ENCODE measurements at regions not wholly inside any gene's neighbourhood (a gene's known extent, or its start where the extent isn't known, plus 50 kb on each side); places are given as distances from the start of the nearest gene placed in this dataset.

DNA sequence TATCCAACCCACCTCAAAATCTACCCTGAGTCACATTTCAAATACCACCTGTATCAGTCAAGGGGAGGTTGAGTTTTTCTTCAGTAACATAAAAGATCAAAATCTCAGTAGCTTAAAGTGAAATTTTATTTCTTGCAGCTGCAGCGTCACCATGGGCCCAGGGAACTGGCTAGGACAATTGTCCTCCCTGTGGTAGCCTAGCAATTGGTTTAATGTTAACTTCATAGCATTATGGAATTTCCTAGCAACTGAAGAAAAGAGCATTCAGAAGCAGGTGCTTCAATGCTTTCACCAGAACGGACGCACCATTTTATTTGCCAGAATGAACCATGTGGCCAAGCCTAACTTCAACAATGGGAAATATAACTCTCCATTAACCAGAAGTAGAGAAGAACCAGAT lies 359.3 kb upstream of the TSHZ3 start:
- DNase-seq (ENCODE audit: insufficient read length) (no peak), FAIRE-seq (no peak)

DNA sequence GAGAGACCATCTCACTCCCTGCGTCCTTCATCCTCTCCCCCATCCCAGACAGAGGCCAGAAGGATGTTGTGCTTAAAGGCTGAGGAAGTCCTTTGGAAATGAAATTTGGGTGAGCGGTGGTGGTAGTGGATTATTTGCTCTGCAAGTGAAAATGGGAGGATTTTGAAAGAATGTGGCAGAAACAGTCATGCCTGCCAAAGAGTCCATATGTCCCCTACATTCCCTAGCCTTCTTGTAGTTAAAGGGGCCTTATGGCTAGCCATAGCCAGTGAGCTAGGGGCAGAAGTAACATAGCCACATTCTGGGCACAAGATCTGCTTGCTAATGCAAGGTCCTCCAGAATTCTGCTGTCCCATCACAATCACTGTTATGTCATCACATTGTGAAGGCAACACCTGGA lies 360.2 kb upstream of the TSHZ3 start:
- TF ChIP-seq POLR2AphosphoS5 (IDR thresholded peaks at IDR 0.05; ENCODE audit: low read depth, low read length) (no peak), TAF1 (IDR thresholded peaks at IDR 0.05; ENCODE audit: borderline replicate concordance, low read depth, low read length) (no peak), POLR2A (IDR thresholded peaks at IDR 0.05; ENCODE audit: low read depth, low read length) (no peak)
- FAIRE-seq (no peak), DNase-seq (ENCODE audit: insufficient read length) (no peak)

More for the DNA sequence above, 359.3 kb upstream of the TSHZ3 start:
- TF ChIP-seq TAF1 (IDR thresholded peaks at IDR 0.05; ENCODE audit: borderline replicate concordance, low read depth, low read length) (no peak), POLR2AphosphoS5 (IDR thresholded peaks at IDR 0.05; ENCODE audit: low read depth, low read length) (no peak), POLR2A (IDR thresholded peaks at IDR 0.05; ENCODE audit: low read depth, low read length) (no peak)

DNA sequence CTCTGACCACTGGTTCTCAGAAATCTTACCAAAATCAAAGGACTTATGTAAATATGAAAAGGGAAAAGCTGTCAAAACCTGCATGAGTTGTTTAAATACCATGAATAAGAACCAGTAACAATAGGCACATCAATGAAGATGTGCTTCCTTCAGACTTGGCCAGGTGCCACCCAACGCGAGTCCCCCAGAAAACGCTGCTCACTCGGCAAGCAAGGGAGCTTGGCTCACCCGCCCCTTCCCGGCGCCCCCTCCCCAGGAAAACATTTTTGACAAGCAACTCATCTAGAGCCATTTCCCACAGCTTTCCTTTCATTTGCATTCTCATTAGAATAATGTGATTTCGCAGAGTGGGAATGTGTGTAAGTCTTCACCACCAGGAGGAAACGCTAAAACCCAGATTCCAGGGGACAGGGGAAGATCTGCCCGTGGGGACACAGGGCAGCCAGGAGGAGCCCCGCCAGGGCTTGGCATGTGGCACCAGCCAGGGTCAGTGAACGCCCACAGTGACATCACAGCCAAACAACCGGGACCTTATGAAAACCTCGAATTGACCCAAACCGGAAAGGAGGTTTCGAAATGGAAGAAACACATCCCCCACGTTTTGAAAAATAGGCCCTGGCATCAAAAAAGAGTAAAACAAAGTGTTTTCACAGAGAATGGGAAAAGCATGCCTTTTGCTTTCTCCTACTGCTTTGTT lies 366.2 kb upstream of the TSHZ3 start:
- DNase-seq (ENCODE audit: insufficient read length) (no peak), FAIRE-seq (no peak)
- TF ChIP-seq POLR2A (IDR thresholded peaks at IDR 0.05; ENCODE audit: low read depth, low read length) (no peak), POLR2AphosphoS5 (IDR thresholded peaks at IDR 0.05; ENCODE audit: low read depth, low read length) (no peak), TAF1 (IDR thresholded peaks at IDR 0.05; ENCODE audit: borderline replicate concordance, low read depth, low read length) (no peak)

DNA sequence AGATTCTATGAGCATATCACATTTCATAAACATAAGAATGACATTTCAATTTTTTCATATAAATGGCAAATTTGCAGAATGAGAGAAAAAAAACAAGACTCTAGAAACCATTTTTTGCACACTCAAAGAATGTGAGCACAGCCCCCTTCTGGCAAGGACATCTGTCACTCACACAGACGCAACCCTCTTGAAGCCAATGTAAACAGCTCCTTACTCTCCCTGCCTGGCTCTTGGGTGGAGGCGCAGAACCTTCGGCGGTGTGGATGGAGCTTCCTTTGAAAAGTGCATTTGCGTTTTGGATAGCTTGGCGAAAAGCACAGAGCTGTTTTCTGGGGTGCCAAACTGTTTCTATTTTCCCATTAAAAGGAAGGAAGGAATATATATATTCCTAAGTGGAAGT lies 367.6 kb upstream of the TSHZ3 start:
- TF ChIP-seq POLR2AphosphoS5 (IDR thresholded peaks at IDR 0.05; ENCODE audit: low read depth, low read length), result no peak
- TF ChIP-seq TAF1 (IDR thresholded peaks at IDR 0.05; ENCODE audit: borderline replicate concordance, low read depth, low read length), result no peak
- no peak for TF ChIP-seq POLR2A (IDR thresholded peaks at IDR 0.05; ENCODE audit: low read depth, low read length)
- DNase-seq (ENCODE audit: insufficient read length), result no peak
- no peak for FAIRE-seq

DNA sequence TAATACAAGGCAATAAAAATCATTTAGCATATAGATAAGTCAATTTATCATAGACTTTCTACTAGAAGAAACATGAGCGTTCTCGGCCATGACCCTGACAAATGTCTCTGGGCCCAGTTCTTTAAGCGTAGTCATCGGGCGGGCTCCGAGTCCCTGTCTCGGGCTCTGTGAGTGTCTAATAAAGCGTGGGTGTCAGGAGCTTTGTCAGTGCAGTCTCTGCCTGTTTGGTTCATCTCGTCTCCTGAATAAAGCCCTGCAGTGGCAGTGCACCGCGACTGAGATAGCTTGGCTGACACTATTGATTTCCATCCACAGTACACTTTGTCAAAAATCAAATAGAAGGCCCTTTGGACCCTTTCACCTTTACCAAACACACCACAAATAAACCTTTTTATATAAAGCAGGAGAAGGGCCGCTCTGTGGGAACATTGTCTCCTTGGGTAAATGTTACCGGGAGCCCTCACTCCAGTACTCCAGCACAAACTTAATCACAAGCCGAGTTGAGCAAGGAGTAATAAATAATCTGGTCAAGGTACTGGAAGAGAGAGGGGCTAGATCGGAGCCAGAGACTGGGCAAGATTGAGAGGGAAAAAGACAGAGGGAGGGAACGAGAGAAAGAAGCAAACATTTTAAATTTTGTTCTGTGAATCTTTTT lies 368.2 kb upstream of the TSHZ3 start:
- TF ChIP-seq POLR2A (IDR thresholded peaks at IDR 0.05; ENCODE audit: low read depth, low read length) (no peak), TAF1 (IDR thresholded peaks at IDR 0.05; ENCODE audit: borderline replicate concordance, low read depth, low read length) (no peak), POLR2AphosphoS5 (IDR thresholded peaks at IDR 0.05; ENCODE audit: low read depth, low read length) (no peak)
- DNase-seq (ENCODE audit: insufficient read length) (no peak), FAIRE-seq (no peak)

DNA sequence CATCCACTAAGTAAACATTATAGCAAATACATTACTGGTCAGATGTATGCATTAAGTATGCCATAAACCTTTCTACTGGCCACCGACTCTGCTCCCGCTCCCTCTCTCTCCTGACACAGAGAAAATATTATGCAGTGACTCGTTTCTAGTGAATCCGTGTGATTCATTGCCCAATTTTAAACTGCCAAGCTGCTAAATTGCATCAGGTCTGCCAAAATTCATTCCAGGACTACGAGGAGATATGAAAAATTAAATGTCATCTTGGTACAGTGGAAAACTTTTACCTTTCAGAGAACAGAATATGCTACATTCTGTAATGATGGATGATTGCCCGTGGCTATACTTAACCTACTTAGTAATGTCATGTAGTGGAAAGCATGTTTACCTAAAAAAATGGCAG lies 368.8 kb upstream of the TSHZ3 start:
- no peak for FAIRE-seq
- TF ChIP-seq POLR2A (IDR thresholded peaks at IDR 0.05; ENCODE audit: low read depth, low read length) (no peak), POLR2AphosphoS5 (IDR thresholded peaks at IDR 0.05; ENCODE audit: low read depth, low read length) (no peak), TAF1 (IDR thresholded peaks at IDR 0.05; ENCODE audit: borderline replicate concordance, low read depth, low read length) (no peak)
- no peak for DNase-seq (ENCODE audit: insufficient read length)

DNA sequence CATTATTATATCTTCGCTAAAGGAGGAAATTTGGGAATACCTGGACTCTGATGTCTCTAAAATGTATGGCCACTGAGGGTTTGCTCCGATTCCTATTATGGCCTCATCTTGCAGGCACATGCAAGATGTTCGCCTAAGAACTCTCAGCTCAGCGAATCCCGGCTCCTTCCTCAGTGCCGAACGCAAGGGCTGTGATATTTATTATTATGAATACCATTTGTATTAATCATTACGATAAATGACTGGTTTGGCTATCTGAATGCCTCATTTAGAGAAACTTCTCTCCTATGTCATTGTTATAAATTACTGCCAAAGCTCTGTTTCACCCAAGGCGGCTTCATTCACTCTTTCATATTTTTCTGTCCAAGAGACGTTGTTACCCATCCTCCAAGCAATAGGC lies 369.7 kb upstream of the TSHZ3 start:
- no peak for DNase-seq (ENCODE audit: insufficient read length)
- FAIRE-seq, result no peak
- TF ChIP-seq POLR2AphosphoS5 (IDR thresholded peaks at IDR 0.05; ENCODE audit: low read depth, low read length) (no peak), POLR2A (IDR thresholded peaks at IDR 0.05; ENCODE audit: low read depth, low read length) (no peak), TAF1 (IDR thresholded peaks at IDR 0.05; ENCODE audit: borderline replicate concordance, low read depth, low read length) (no peak)

DNA sequence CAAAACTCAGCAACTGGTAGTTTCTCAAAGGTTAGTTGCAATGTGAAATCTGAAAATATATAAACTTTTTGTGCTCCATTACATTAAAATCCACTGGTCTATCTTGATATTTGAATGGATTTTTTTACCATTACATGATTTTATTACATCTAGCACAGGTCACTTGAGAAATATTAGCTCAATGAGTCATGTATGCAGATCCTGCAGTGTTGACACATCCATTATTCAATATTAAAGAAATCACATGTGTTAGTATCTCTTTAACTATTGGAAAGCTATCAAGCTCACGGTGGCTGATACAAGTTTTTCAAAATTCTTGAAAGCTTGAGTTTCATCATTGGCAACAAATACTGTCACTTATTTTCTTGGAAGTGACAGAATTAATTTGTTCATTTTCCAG lies 373.9 kb upstream of the TSHZ3 start:
- DNase-seq (ENCODE audit: insufficient read length), result no peak
- FAIRE-seq, result no peak
- TF ChIP-seq POLR2A (IDR thresholded peaks at IDR 0.05; ENCODE audit: low read depth, low read length), result no peak
- no peak for TF ChIP-seq TAF1 (IDR thresholded peaks at IDR 0.05; ENCODE audit: borderline replicate concordance, low read depth, low read length)
- no peak for TF ChIP-seq POLR2AphosphoS5 (IDR thresholded peaks at IDR 0.05; ENCODE audit: low read depth, low read length)

DNA sequence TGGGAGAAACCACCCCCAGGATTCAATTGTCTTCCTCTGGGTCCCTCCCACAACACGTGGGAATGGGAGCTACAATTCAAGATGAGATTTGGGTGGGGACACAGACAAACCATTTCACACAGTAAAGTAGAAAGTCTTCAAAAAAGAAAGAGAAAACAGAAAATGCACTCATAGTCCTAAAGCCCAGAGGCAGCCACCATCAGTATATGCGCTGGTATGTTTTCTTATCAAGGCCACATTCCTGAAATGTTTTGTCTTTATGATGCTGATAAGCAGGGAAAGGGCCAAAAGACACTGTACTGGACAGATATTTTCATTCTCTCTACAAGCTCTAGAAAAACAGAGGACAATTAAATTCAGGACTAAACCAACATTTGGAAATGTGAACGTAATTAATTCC lies 375.8 kb upstream of the TSHZ3 start:
- TF ChIP-seq TAF1 (IDR thresholded peaks at IDR 0.05; ENCODE audit: borderline replicate concordance, low read depth, low read length), result no peak
- no peak for TF ChIP-seq POLR2A (IDR thresholded peaks at IDR 0.05; ENCODE audit: low read depth, low read length)
- no peak for TF ChIP-seq POLR2AphosphoS5 (IDR thresholded peaks at IDR 0.05; ENCODE audit: low read depth, low read length)
- DNase-seq (ENCODE audit: insufficient read length) (no peak), FAIRE-seq (no peak)

DNA sequence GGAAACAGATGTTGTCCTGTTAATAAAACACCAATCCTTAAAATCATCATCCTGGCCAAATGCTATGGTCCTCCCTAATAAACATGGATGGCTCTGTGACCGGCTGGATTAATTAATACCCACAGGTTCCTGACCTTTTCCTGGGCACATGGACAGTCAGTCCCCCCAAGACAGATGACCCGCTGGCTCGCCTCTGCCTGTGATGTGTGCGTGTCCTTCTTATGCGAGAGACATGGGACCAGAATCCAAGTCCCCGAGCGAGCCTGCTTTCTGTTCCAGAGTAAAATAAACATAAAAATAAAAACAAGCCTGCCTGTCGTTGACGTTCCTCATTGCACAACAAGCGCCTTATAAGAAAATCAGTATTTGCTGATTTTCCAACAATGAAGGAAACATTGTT lies 378.3 kb upstream of the TSHZ3 start:
- FAIRE-seq (no peak), DNase-seq (ENCODE audit: insufficient read length) (no peak)

DNA sequence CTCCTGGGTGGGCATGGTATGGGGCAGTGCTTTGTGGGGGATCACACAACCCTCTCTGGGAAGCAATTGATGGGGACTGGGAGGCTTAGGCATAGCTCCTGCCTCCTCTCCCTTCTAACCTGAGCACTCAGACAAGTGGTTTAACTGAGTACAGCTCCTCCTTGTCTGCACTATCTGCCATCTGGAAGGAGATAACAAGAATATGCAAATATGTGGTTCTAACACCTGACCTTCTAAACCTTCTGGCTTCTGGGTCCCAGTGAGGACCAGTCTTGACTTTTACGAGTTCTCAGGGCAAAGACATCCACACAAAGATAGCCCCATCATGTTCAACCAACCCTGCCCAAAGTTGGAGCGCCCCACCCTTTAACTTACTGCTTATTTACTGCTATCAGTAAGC lies 381.0 kb upstream of the TSHZ3 start:
- no peak for FAIRE-seq
- no peak for DNase-seq (ENCODE audit: insufficient read length)
- TF ChIP-seq POLR2A (IDR thresholded peaks at IDR 0.05; ENCODE audit: low read depth, low read length), result no peak
- no peak for TF ChIP-seq POLR2AphosphoS5 (IDR thresholded peaks at IDR 0.05; ENCODE audit: low read depth, low read length)
- no peak for TF ChIP-seq TAF1 (IDR thresholded peaks at IDR 0.05; ENCODE audit: borderline replicate concordance, low read depth, low read length)

More for the DNA sequence above, 378.3 kb upstream of the TSHZ3 start:
- TF ChIP-seq POLR2A (IDR thresholded peaks at IDR 0.05; ENCODE audit: low read depth, low read length) (no peak), TAF1 (IDR thresholded peaks at IDR 0.05; ENCODE audit: borderline replicate concordance, low read depth, low read length) (no peak), POLR2AphosphoS5 (IDR thresholded peaks at IDR 0.05; ENCODE audit: low read depth, low read length) (no peak)

DNA sequence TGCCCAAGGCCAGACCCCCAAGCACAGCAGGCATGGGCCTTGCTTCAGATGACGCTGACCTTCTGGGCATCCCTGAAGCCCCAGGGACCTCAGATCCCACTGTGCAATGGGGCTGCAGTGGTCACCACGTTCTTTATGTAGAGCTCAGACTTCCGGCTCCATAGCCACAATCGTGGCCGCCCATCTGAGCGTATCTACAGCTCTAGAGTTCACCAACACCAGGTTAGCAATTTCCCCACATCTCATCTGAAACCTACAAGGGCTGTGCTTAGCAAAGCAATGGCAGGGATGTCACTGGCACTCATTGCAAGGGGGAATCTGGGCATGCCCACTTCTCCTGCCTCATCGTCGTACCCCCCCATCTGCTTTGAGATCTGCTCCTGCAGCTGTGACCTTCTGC lies 384.4 kb upstream of the TSHZ3 start:
- TF ChIP-seq POLR2A (IDR thresholded peaks at IDR 0.05; ENCODE audit: low read depth, low read length) (no peak), POLR2AphosphoS5 (IDR thresholded peaks at IDR 0.05; ENCODE audit: low read depth, low read length) (no peak), TAF1 (IDR thresholded peaks at IDR 0.05; ENCODE audit: borderline replicate concordance, low read depth, low read length) (no peak)
- DNase-seq (ENCODE audit: insufficient read length) (no peak), FAIRE-seq (no peak)

All from GM12892 (cell line).